OCI-LY7 (cell line): ENCODE measurements at regions not wholly inside any gene's neighbourhood (a gene's known extent, or its start where the extent isn't known, plus 50 kb on each side); places are given as distances from the start of the nearest gene placed in this dataset.

ENCODE experiments used
- BruUV-seq: library from RNA; stranded (reverse); fragments of 400-500 nt; replicated peaks from 2 replicates; lab custom pipeline; 2021; lab: Mats Ljungman, UMichigan
- CTCF ChIA-PET: fragments of 300-600 bp; sonication (Branson Sonifier 250); formaldehyde crosslinking; loops from one replicate; lab custom pipeline; 2022; ENCODE audit warnings: antibody characterized with exemption; ENCODE audit not compliant: unreplicated experiment; lab: Charles Lee
- POLR2A ChIA-PET: fragments of 300-600 bp; sonication (Branson Sonifier 250); formaldehyde crosslinking; loops from one replicate; lab custom pipeline; 2022; ENCODE audit warnings: antibody characterized with exemption; lab: Charles Lee
- DNase-seq: peaks from one replicate; pipeline ENCODE4 v3.0.0-alpha.2; 2015; ENCODE audit warnings: low spot score
- H2AFZ ChIP-seq: fragments of 200-600 bp; sonication (generic), shearing (Covaris generic); 2 replicates; pipeline ENCODE4 v1.6.1; 2014; ENCODE audit warnings: mild to moderate bottlenecking, antibody characterized with exemption, low read length, moderate library complexity
- H3K27ac ChIP-seq: fragments of 200-600 bp; sonication (generic); 2 replicates; pipeline ENCODE4 v1.5.1; 2014; ENCODE audit warnings: mixed run types, low read depth, mild to moderate bottlenecking, moderate library complexity, low read length, inconsistent platforms; ENCODE audit not compliant: poor library complexity, severe bottlenecking
- H3K36me3 ChIP-seq: fragments of 200-600 bp; sonication (generic); 2 replicates; pipeline ENCODE4 v1.6.1; 2014; ENCODE audit warnings: mild to moderate bottlenecking, antibody characterized with exemption, low read length, moderate library complexity, mixed read lengths; ENCODE audit not compliant: insufficient read depth
- H3K4me1 ChIP-seq: fragments of 200-600 bp; sonication (generic); 2 replicates; pipeline ENCODE4 v1.5.1; 2014; ENCODE audit warnings: mild to moderate bottlenecking, low read length; ENCODE audit not compliant: insufficient read depth, poor library complexity, severe bottlenecking
- H3K4me2 ChIP-seq: fragments of 200-600 bp; sonication (generic); 2 replicates; pipeline ENCODE4 v1.6.1; 2014; ENCODE audit warnings: mild to moderate bottlenecking, low read length
- H3K4me3 ChIP-seq: fragments of 200-600 bp; sonication (generic); 2 replicates; pipeline ENCODE4 v1.5.1; 2014; ENCODE audit warnings: mild to moderate bottlenecking, low read depth, low read length; ENCODE audit not compliant: poor library complexity, severe bottlenecking
- H3K79me2 ChIP-seq: fragments of 200-600 bp; sonication (generic); 2 replicates; pipeline ENCODE4 v1.6.1; 2016; ENCODE audit warnings: low read depth, mild to moderate bottlenecking, low read length, moderate library complexity, mixed read lengths; ENCODE audit not compliant: insufficient read depth
- H3K9me2 ChIP-seq: fragments of 200-600 bp; sonication (generic); 2 replicates; pipeline ENCODE4 v1.6.1; 2016; ENCODE audit warnings: mild to moderate bottlenecking, low read length, mixed read lengths; ENCODE audit not compliant: insufficient read depth
- H3K9me3 ChIP-seq: fragments of 200-600 bp; sonication (generic); 2 replicates; pipeline ENCODE4 v1.6.1; 2014; ENCODE audit warnings: mild to moderate bottlenecking, mixed run types, low read length, mixed read lengths
- H4K20me1 ChIP-seq: fragments of 200-600 bp; sonication (generic); 2 replicates; pipeline ENCODE4 v1.6.1; 2014; ENCODE audit warnings: mild to moderate bottlenecking, antibody characterized with exemption, low read length, moderate library complexity, mixed read lengths; ENCODE audit not compliant: insufficient read depth
- CTCF ChIP-seq: fragments of 200-600 bp; sonication (generic); conservative IDR thresholded peaks from 2 replicates; pipeline ENCODE4 v1.5.1; 2014; ENCODE audit warnings: mild to moderate bottlenecking, antibody characterized with exemption, low read length, moderate library complexity, mixed read lengths
- EZH2phosphoT487 ChIP-seq: fragments of 200-600 bp; sonication (generic); IDR thresholded peaks from 2 replicates; pipeline ENCODE4 v1.6.1; 2018; ENCODE audit warnings: low read depth, borderline replicate concordance, mild to moderate bottlenecking, mixed run types, antibody characterized with exemption, low read length, moderate library complexity, mixed read lengths
- intact Hi-C: fragments of 100-400 bp; cut with micrococcal nuclease; formaldehyde crosslinking; loops from one replicate; pipeline ENCODE4 v1.10.0; 2022; ENCODE audit not compliant: unreplicated experiment

DNA sequence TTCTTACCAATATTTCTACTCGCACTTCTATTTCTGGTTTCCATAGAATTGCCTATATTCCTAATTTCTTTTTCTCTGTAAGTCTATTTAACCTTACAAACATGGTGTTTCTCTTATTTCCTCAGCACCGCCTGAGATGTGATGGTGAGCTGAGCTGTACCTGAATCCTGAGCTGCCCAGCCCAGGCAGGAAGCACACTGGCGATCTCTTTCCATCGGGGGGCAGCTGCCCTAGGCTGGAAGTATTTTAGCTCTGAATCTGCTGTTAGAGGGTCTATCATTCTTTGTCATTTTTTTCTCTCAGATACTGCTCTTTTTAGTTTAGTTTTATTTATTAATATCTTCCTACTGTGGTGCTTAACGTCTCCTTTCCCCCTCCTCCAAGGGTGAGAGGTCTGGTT, 173.4 kb upstream of the SLC35B3 start:
- H4K20me1 ChIP-seq = no peaks in the 10 kb centered on the region
- H3K27ac ChIP-seq = no peak overlapping the region
- intact Hi-C loops = no loop called here
- H3K4me2 ChIP-seq = no peak overlapping the region
- H3K4me1 ChIP-seq = no peaks in the 10 kb centered on the region
- no peaks in the 10 kb centered on the region for H3K9me2 ChIP-seq
- no TSS peak for BruUV-seq
- H3K36me3 ChIP-seq = no peaks in the 10 kb centered on the region
- no peaks in the 10 kb centered on the region for H3K9me3 ChIP-seq
- H3K4me3 ChIP-seq = no peak overlapping the region
- no peak for DNase-seq
- no peak for TF ChIP-seq CTCF
- no peak for TF ChIP-seq EZH2phosphoT487
- ChIA-PET POLR2A (no interaction called here), CTCF (no interaction called here)
- H2AFZ ChIP-seq = no peak overlapping the region
- H3K79me2 ChIP-seq = no peaks in the 10 kb centered on the region

DNA sequence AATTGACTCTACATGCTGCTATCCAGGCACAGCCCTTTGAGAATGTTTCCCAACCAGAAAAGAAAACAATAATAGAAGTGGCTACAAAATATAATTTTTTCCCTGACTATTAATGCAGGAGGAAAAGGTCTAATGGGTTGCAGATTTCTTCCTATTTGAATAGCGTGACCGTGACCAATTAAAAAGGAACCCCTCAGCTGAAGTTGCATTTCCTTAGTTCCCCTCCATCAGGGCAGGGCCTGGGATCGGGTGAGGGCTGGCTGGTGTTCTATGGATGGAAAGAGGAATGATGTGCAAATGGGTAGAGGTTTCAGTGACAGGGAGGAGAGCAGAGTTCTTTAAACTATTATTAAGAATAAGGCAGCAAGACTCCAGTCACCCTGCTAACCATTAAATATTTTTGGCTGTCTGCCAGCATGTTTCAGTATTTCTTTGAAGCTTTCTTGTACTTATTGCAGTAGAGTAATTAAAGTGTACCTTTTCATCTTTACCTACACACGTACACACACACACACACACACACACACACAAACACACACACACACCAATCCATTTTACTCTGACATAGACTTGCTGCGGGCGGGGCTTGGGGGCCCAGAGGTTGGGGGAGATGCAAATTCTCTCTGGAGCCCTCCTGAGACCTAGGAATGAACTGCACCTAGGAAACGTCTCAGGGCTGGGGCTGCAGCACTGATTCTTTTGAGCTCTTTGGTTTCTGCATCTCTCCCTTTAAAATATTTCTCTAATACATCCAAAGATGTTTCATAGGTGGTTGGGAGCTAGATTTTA, 154.8 kb upstream of the SLC35B3 start:
- TF ChIP-seq EZH2phosphoT487 = no peak
- TF ChIP-seq CTCF = no peak
- Histone ChIP-seq H4K20me1 (no peaks in the 10 kb centered on the region), H3K4me1 (no peaks in the 10 kb centered on the region), H3K9me3 (no peaks in the 10 kb centered on the region), H3K79me2 (no peaks in the 10 kb centered on the region), H3K4me2 (no peak overlapping the region), H2AFZ (no peak overlapping the region), H3K9me2 (no peaks in the 10 kb centered on the region), H3K4me3 (no peak overlapping the region), H3K27ac (no peak overlapping the region), H3K36me3 (no peaks in the 10 kb centered on the region)
- no TSS peak for BruUV-seq
- POLR2A ChIA-PET = no interaction called here
- CTCF ChIA-PET = no interaction called here
- intact Hi-C loops = no loop called here
- DNase-seq = no peak

- ChIA-PET POLR2A (no interaction called here), CTCF (no interaction called here)
- Histone ChIP-seq H3K4me1 (no peaks in the 10 kb centered on the region), H3K9me2 (no peaks in the 10 kb centered on the region), H3K79me2 (no peaks in the 10 kb centered on the region), H3K27ac (no peak overlapping the region), H3K4me2 (no peak overlapping the region), H2AFZ (no peak overlapping the region), H3K36me3 (no peaks in the 10 kb centered on the region), H4K20me1 (no peaks in the 10 kb centered on the region), H3K4me3 (no peak overlapping the region), H3K9me3 (no peaks in the 10 kb centered on the region)
- intact Hi-C loops = no loop called here
- DNase-seq = no peak
- TF ChIP-seq EZH2phosphoT487 (no peak), CTCF (no peak)
- BruUV-seq = no TSS peak
Observed at GRCh38 chr6:8588176-8588575, 152.8 kb upstream of the SLC35B3 start.
